Type B pancreatic cell (in vitro differentiated cells): ENCODE measurements at regions not wholly inside any gene's neighbourhood (a gene's known extent, or its start where the extent isn't known, plus 50 kb on each side); places are given as distances from the start of the nearest gene placed in this dataset.
"Not testable (repeated sequence)": the region's sequence is repeated elsewhere in the genome, so short reads cannot be mapped to it uniquely, and the experiment has no call there.

ENCODE experiments used
- DNase-seq: peaks from one replicate; pipeline ENCODE4 v3.0.0; 2021; ENCODE audit warnings: mixed read lengths; ENCODE audit not compliant: unreplicated experiment; ENCODE audit errors: extremely low spot score
- H3K27ac Mint-ChIP-seq: 2 replicates; pipeline ENCODE4 v1.8.0; 2021; ENCODE audit warnings: mild to moderate bottlenecking, mixed read lengths
- H3K27me3 Mint-ChIP-seq: 2 replicates; pipeline ENCODE4 v1.8.0; 2021; ENCODE audit warnings: mixed read lengths
- H3K36me3 Mint-ChIP-seq: 2 replicates; pipeline ENCODE4 v1.8.0; 2021; ENCODE audit warnings: mixed read lengths
- H3K4me1 Mint-ChIP-seq: one replicate; pipeline ENCODE4 v1.8.0; 2021; ENCODE audit warnings: mixed read lengths; ENCODE audit not compliant: unreplicated experiment
- H3K4me3 Mint-ChIP-seq: 2 replicates; pipeline ENCODE4 v1.8.0; 2021; ENCODE audit warnings: mild to moderate bottlenecking, mixed read lengths
- H3K9me3 Mint-ChIP-seq: 2 replicates; pipeline ENCODE4 v1.8.0; 2021; ENCODE audit warnings: mixed read lengths
- TF ChIP-seq, protein P1 (sequence below): fragments of 200-600 bp; sonication (generic); conservative IDR thresholded peaks from 2 replicates; pipeline ENCODE4 v1.5.0; 2021; ENCODE audit warnings: antibody characterized with exemption, mild to moderate bottlenecking

DNA sequence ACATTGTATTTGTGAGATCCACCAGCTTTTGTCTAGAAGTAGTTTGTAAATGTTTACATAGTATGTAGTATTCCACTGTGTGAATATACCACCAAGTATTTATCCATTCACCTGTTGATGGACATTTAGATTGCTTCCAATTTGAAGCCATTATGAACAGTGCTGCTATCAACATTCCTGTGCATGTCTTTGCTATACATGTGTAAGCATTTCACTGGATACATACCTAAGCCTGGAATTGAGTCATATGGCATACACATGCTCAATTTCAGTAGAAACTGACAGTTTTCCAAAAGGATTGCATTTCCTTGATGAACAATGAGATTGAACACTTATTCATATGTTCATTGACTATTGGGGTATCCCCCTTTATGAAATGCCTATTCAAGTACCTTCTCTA lies 540.6 kb upstream of the SOX9 start:
- TF ChIP-seq, protein P1, sequence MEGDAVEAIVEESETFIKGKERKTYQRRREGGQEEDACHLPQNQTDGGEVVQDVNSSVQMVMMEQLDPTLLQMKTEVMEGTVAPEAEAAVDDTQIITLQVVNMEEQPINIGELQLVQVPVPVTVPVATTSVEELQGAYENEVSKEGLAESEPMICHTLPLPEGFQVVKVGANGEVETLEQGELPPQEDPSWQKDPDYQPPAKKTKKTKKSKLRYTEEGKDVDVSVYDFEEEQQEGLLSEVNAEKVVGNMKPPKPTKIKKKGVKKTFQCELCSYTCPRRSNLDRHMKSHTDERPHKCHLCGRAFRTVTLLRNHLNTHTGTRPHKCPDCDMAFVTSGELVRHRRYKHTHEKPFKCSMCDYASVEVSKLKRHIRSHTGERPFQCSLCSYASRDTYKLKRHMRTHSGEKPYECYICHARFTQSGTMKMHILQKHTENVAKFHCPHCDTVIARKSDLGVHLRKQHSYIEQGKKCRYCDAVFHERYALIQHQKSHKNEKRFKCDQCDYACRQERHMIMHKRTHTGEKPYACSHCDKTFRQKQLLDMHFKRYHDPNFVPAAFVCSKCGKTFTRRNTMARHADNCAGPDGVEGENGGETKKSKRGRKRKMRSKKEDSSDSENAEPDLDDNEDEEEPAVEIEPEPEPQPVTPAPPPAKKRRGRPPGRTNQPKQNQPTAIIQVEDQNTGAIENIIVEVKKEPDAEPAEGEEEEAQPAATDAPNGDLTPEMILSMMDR: no peak
- H3K36me3 Mint-ChIP-seq: no peaks in the 10 kb centered on the region
- H3K27me3 Mint-ChIP-seq: no peaks in the 10 kb centered on the region
- DNase-seq: no peak
- H3K4me1 Mint-ChIP-seq: no peaks in the 10 kb centered on the region
- H3K9me3 Mint-ChIP-seq: peaks cover 13% of the 10 kb centered on the region
- no peak overlapping the region for H3K27ac Mint-ChIP-seq
- H3K4me3 Mint-ChIP-seq: no peak overlapping the region

DNA sequence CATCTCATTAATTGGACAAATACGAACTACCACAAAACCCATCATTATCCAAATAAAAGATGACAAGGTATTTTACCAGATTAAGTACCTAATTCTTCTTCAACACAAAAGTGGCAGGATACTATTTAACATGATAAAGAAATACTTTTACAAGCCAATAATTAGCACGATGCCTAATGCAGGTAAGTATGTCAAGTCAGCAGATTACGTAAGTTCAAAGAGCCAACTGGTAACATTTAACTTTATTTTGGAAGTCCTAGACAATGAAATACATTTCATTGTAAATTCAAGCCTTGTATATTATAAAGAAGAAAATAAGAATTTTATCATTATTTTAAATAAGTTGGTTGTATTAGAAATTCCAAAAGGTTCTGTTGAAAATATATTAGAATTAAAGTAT lies 535.3 kb upstream of the SOX9 start:
- Mint-ChIP-seq H3K27me3 (no peaks in the 10 kb centered on the region), H3K27ac (no peak overlapping the region), H3K9me3 (peaks cover 4% of the 10 kb centered on the region), H3K36me3 (no peaks in the 10 kb centered on the region), H3K4me3 (no peak overlapping the region), H3K4me1 (no peaks in the 10 kb centered on the region)
- TF ChIP-seq, protein P1: no peak
- no peak for DNase-seq

DNA sequence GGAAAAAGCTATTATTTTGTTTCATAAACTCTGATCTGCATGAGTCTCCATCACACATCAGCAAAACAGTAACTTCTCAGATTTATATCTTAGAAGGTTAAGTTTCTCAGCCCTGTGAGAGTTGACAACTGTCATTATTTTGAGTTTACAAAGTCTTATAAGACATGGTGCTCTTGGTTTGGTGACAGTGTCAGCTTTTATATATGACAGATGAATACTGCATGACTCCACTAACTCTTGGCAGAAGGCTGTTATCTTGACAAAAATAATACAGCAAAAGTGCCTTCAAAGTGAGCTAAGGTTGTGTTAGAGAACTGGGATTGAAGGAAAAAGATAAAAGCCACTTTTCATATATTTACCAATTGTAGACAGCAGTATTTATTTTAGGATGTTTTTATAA lies 528.4 kb upstream of the SOX9 start:
- H3K27me3 Mint-ChIP-seq: no peaks in the 10 kb centered on the region
- peaks cover 4% of the 10 kb centered on the region for H3K9me3 Mint-ChIP-seq
- no peaks in the 10 kb centered on the region for H3K4me1 Mint-ChIP-seq
- DNase-seq: no peak
- no peak overlapping the region for H3K4me3 Mint-ChIP-seq
- TF ChIP-seq, protein P1: no peak
- H3K36me3 Mint-ChIP-seq: no peaks in the 10 kb centered on the region
- no peak overlapping the region for H3K27ac Mint-ChIP-seq

DNA sequence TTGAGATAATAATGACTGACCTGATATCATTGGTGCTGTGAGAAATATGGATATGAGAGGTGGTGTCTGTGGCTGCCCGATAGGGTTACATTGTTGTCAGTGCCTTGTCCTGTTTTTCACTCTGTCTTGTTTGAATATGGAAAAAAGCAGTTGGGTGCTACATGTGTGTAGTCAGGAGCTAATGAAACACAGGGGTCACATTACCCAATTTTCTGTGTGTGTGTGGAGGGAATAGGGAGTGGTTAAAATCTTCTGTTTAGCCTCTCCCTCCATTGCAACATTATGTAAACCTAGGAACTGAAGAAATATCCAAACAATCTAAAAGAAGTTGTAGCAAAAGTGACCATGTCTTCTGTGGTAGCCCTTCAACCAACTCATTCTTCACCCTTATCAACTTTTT lies 527.7 kb upstream of the SOX9 start:
- no peaks in the 10 kb centered on the region for H3K4me1 Mint-ChIP-seq
- no peaks in the 10 kb centered on the region for H3K27me3 Mint-ChIP-seq
- TF ChIP-seq, protein P1: no peak
- no peak for DNase-seq
- H3K9me3 Mint-ChIP-seq: peaks cover 4% of the 10 kb centered on the region
- no peak overlapping the region for H3K27ac Mint-ChIP-seq
- H3K4me3 Mint-ChIP-seq: no peak overlapping the region
- no peaks in the 10 kb centered on the region for H3K36me3 Mint-ChIP-seq

DNA sequence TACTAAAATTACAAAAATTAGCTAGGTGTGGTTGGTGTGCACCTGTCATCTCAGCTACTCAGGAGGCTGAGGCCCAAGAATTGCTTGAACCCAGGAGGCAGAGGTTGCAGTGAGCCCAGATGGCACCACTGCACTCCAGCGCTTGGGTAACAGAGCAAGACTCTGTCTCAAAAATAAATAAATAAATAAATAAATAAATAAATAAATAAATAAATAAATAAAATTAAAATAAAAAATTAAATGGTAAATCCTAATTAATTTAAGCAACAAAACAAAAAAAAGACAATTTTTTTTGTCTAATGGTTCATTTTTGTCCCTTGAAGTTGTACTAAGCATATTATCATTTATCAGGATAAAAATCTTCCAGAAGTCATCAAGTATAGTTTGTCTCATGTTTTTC lies 521.2 kb upstream of the SOX9 start:
- not testable (repeated sequence) for H3K9me3 Mint-ChIP-seq, DNase-seq, H3K36me3 Mint-ChIP-seq, H3K27ac Mint-ChIP-seq, H3K27me3 Mint-ChIP-seq, H3K4me3 Mint-ChIP-seq, H3K4me1 Mint-ChIP-seq

DNA sequence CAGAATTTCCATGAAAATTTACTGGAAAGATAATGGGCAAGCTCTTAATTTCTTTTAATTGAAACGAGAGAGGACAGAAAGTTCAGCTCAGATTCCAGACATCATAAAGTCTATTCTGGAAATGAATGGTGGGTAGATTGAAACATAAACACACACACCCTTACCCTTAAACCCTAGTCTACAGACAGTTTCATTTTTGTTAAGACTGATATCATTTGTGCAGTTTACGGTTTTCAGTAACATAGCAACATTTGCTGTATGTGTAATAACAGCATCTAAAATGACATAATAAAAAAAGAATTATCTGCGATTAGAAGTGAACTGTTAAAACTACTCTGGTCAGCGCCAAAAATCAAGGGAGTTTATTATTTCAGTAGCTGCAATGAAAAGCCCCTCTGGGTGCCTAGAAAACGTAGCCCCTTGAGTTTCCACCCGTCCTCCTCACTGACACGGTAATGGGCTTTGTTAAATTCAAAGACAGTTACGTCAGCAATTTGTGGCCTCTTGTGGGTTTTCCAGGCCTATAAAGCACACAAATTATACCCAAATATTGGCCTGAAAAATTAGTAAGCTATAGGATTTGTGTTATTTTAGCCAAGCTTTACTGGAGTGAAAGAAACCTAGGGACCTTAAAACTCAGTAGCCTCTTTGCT lies 520.6 kb upstream of the SOX9 start:
- no peak overlapping the region for H3K4me3 Mint-ChIP-seq
- no peak for DNase-seq
- H3K4me1 Mint-ChIP-seq: no peaks in the 10 kb centered on the region
- no peaks in the 10 kb centered on the region for H3K36me3 Mint-ChIP-seq
- H3K27me3 Mint-ChIP-seq: no peaks in the 10 kb centered on the region
- TF ChIP-seq, protein P1: no peak
- no peak overlapping the region for H3K27ac Mint-ChIP-seq
- no peaks in the 10 kb centered on the region for H3K9me3 Mint-ChIP-seq
